ENCODE measurements at regions not wholly inside any gene's neighbourhood (a gene's known extent, or its start where the extent isn't known, plus 50 kb on each side); places are given as distances from the start of the nearest gene placed in this dataset.

GRCh38 chr20:17882065-17882833 lies 86.3 kb downstream of the SNX5 start:
- DNase-seq (ENCODE audit: low spot score in 2 of 2), result no peak
- TF ChIP-seq POLR2A (IDR thresholded peaks at IDR 0.05), result no peak
- TF ChIP-seq CTCF (IDR thresholded peaks at IDR 0.05), result no peak
- no peak overlapping the region for H3K4me3 ChIP-seq (ENCODE audit: low read depth, poor library complexity, severe bottlenecking)
- intact Hi-C loops (cut with DNase I; ENCODE audit: low total_unique reads), result no loop called here
- WGBS, 2 donors, result 62 to 79% methylated on average over 11 of the region's 17 CpGs

- TF ChIP-seq POLR2A (IDR thresholded peaks at IDR 0.05) (no peak), CTCF (IDR thresholded peaks at IDR 0.05) (no peak)
- no peak overlapping the region for H3K4me3 ChIP-seq (ENCODE audit: low read depth, poor library complexity, severe bottlenecking)
- DNase-seq (ENCODE audit: low spot score in 2 of 2), result no peak
- intact Hi-C loops (cut with DNase I; ENCODE audit: low total_unique reads), result no loop called here
- 100% methylated on average over 1 of the region's 1 CpG for WGBS, 2 donors
These were observed 86.9 kb downstream of the SNX5 start for GRCh38 chr20:17881741-17882064.

GRCh38 chr20:17878912-17879602 lies 89.5 kb downstream of the SNX5 start:
- no peak overlapping the region for H3K4me3 ChIP-seq (ENCODE audit: low read depth, poor library complexity, severe bottlenecking)
- intact Hi-C loops (cut with DNase I; ENCODE audit: low total_unique reads), result no loop called here
- DNase-seq (ENCODE audit: low spot score in 2 of 2), result no peak
- WGBS, 2 donors, result 51 to 66% methylated on average over 6 of the region's 6 CpGs
- TF ChIP-seq POLR2A (IDR thresholded peaks at IDR 0.05), result no peak
- TF ChIP-seq CTCF (IDR thresholded peaks at IDR 0.05), result no peak

GRCh38 chr20:17878069-17878911 lies 90.3 kb downstream of the SNX5 start:
- intact Hi-C loops (cut with DNase I; ENCODE audit: low total_unique reads), result no loop called here
- TF ChIP-seq CTCF (IDR thresholded peaks at IDR 0.05) (no peak), POLR2A (IDR thresholded peaks at IDR 0.05) (no peak)
- DNase-seq (ENCODE audit: low spot score in 2 of 2), result no peak
- H3K4me3 ChIP-seq (ENCODE audit: low read depth, poor library complexity, severe bottlenecking), result no peak overlapping the region
- WGBS, 2 donors, result 74 to 82% methylated on average over 18 of the region's 18 CpGs

- TF ChIP-seq CTCF (IDR thresholded peaks at IDR 0.05), result no peak
- TF ChIP-seq POLR2A (IDR thresholded peaks at IDR 0.05), result no peak
These were observed 92.6 kb downstream of the SNX5 start for GRCh38 chr20:17875981-17876385.

More at GRCh38 chr20:17875981-17876385, 92.6 kb downstream of the SNX5 start:
- 32 to 46% methylated on average over 9 to 10 of the region's 10 CpGs for WGBS, 2 donors
- no peak overlapping the region for H3K4me3 ChIP-seq (ENCODE audit: low read depth, poor library complexity, severe bottlenecking)
- DNase-seq (ENCODE audit: low spot score in 2 of 2), result no peak
- intact Hi-C loops (cut with DNase I; ENCODE audit: low total_unique reads), result no loop called here

All from lower leg skin (tissue), 4 donors.